ENCODE measurements at regions not wholly inside any gene's neighbourhood (a gene's known extent, or its start where the extent isn't known, plus 50 kb on each side); places are given as distances from the start of the nearest gene placed in this dataset.

- no peak overlapping the region for H3K27ac ChIP-seq (ENCODE audit: insufficient read depth, low read depth, low read length)
- no peaks in the 10 kb centered on the region for H3K9me1 ChIP-seq (replicated peaks; ENCODE audit: control insufficient read depth, extremely low read depth, insufficient read depth, low read length)
- TF ChIP-seq, protein P1, sequence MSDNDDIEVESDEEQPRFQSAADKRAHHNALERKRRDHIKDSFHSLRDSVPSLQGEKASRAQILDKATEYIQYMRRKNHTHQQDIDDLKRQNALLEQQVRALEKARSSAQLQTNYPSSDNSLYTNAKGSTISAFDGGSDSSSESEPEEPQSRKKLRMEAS (IDR thresholded peaks at IDR 0.05; ENCODE audit: insufficient read depth, insufficient read length), result no peak
- TF ChIP-seq GATA2 (IDR thresholded peaks at IDR 0.05; ENCODE audit: insufficient read depth, insufficient read length, low read depth, low read length) (no peak), MYC (IDR thresholded peaks at IDR 0.05; ENCODE audit: low read depth, low read length) (no peak), JUN (IDR thresholded peaks at IDR 0.05; ENCODE audit: borderline replicate concordance, insufficient read depth, insufficient read length, low read depth) (no peak), FOS (IDR thresholded peaks at IDR 0.05; ENCODE audit: borderline replicate concordance, insufficient read depth, low read length) (no peak), EZH2 (IDR thresholded peaks at IDR 0.05; ENCODE audit: borderline replicate concordance, low read depth, low read length, severe bottlenecking) (no peak), POLR2A (IDR thresholded peaks at IDR 0.05; ENCODE audit: low read depth, low read length) (no peak), POLR2AphosphoS5 (IDR thresholded peaks at IDR 0.05; ENCODE audit: insufficient read depth, low read depth, low read length) (no peak), CTCF (IDR thresholded peaks at IDR 0.05; ENCODE audit: extremely low read depth in 1 of 2, insufficient read depth in 1 of 2, low read depth in 1 of 2, low read length in 2 of 2) (no peak)
- H2AFZ ChIP-seq (ENCODE audit: low read depth, low read length), result no peak overlapping the region
- DNase-seq (ENCODE audit: low read depth, low spot score), result no peak
- no peaks in the 10 kb centered on the region for H3K4me1 ChIP-seq (ENCODE audit: control insufficient read depth, extremely low read depth, insufficient read depth, low read length)
- no peaks in the 10 kb centered on the region for H3K79me2 ChIP-seq (ENCODE audit: control insufficient read depth, insufficient read depth, low read length)
- H3K9me3 ChIP-seq (replicated peaks; ENCODE audit: control insufficient read depth, insufficient read depth, low read length), result peaks cover 4% of the 10 kb centered on the region
- H3K4me2 ChIP-seq (ENCODE audit: insufficient read depth, low read length), result no peak overlapping the region
- no TSS peak for BruUV-seq (replicated peaks)
- ChIA-PET POLR2A (no interaction called here), CTCF (no interaction called here)
- H3K27me3 ChIP-seq (ENCODE audit: control insufficient read depth in 2 of 2, insufficient read depth in 2 of 2, low read length in 2 of 2), result no peaks in the 10 kb centered on the region
- no peak overlapping the region for H3K9ac ChIP-seq (replicated peaks; ENCODE audit: extremely low read depth, insufficient read depth, low read length)
- H3K36me3 ChIP-seq (ENCODE audit: control insufficient read depth in 2 of 2, extremely low read depth in 1 of 2, insufficient read depth in 2 of 2, low read length in 2 of 2), result no peaks in the 10 kb centered on the region
- H3K4me3 ChIP-seq (replicated peaks in 1 of 3; ENCODE audit: insufficient read depth in 1 of 3, low read depth in 1 of 3, low read length in 3 of 3), result no peak overlapping the region
- H4K20me1 ChIP-seq (replicated peaks; ENCODE audit: control insufficient read depth, extremely low read depth, insufficient read depth, low read length), result no peaks in the 10 kb centered on the region
- intact Hi-C loops (cut with micrococcal nuclease) (no loop called here), dilution Hi-C loops (cut with MboI; ENCODE audit: extremely low pct_ligation_motif_present, low sequenced_read_pairs) (no loop called here)
- no peak for FAIRE-seq
Measured at GRCh38 chr13:112154301-112155060, 87.5 kb downstream of the SOX1 start.
